ENCODE measurements at regions not wholly inside any gene's neighbourhood (a gene's known extent, or its start where the extent isn't known, plus 50 kb on each side); places are given as distances from the start of the nearest gene placed in this dataset.

DNA sequence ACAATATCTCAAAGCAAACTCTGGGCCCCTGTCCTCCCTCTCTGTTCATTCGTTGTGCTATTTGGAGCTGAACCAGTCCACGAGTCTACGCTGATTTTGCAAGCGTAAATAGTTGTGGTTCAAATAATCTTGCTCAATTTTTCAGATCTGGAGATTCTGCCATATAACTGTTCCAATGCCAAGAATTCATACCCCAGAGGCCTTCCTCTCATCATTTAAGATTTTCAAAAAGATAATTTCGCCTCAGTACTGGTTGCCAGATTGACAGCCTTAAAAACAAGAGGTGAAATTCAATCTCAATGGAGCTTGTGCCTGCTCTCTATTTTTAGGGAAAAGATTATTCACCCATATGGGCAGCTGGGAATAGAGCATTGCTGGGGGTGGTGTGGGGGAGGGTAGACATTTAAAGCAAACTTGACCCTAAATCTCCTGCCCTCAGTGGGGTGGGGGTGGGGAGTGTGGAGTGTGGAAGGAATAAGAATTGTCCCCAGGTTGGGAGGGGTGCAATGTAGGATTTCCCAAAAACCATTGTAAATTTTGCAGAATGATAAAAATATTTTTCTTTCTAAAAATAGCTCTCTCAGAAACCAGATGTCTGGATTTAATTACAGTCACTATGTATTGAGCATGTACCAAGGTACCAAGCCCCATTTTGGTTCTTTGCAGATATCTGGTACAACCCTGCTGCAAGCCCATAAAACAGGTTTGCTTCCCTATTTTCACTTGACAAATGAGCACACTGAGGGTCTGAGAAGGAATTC lies 104.7 kb upstream of the EEPD1 start:
- FAIRE-seq: no peak
- H3K9ac ChIP-seq (ENCODE audit: control insufficient read depth, insufficient read depth, low read length): no peak overlapping the region
- WGBS (ENCODE audit: insufficient coverage, insufficient replicate concordance, low lambda C conversion rate, missing lambda C conversion rate): 77% methylated on average over 5 of the region's 5 CpGs
- no peak overlapping the region for H3K4me3 ChIP-seq
- H3K36me3 ChIP-seq (ENCODE audit: control insufficient read depth in 2 of 2, insufficient read depth in 2 of 2, low read length in 1 of 2): no peaks in the 10 kb centered on the region
- ATAC-seq: no peak
- TF ChIP-seq SMARCA5 (IDR thresholded peaks at IDR 0.05): no peak
- TF ChIP-seq, protein P1, sequence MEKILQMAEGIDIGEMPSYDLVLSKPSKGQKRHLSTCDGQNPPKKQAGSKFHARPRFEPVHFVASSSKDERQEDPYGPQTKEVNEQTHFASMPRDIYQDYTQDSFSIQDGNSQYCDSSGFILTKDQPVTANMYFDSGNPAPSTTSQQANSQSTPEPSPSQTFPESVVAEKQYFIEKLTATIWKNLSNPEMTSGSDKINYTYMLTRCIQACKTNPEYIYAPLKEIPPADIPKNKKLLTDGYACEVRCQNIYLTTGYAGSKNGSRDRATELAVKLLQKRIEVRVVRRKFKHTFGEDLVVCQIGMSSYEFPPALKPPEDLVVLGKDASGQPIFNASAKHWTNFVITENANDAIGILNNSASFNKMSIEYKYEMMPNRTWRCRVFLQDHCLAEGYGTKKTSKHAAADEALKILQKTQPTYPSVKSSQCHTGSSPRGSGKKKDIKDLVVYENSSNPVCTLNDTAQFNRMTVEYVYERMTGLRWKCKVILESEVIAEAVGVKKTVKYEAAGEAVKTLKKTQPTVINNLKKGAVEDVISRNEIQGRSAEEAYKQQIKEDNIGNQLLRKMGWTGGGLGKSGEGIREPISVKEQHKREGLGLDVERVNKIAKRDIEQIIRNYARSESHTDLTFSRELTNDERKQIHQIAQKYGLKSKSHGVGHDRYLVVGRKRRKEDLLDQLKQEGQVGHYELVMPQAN (conservative IDR thresholded peaks at IDR 0.05): no peak
- TF ChIP-seq TBL1XR1 (IDR thresholded peaks at IDR 0.05; ENCODE audit: low read depth, low read length): no peak
- TF ChIP-seq SRF (IDR thresholded peaks at IDR 0.05; ENCODE audit: low read depth in 2 of 2, low read length in 2 of 2): no peak
- TF ChIP-seq EED (IDR thresholded peaks at IDR 0.05; ENCODE audit: low read depth): no peak
- TF ChIP-seq, protein P2, sequence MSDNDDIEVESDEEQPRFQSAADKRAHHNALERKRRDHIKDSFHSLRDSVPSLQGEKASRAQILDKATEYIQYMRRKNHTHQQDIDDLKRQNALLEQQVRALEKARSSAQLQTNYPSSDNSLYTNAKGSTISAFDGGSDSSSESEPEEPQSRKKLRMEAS (IDR thresholded peaks at IDR 0.05; ENCODE audit: low read depth, low read length): no peak
- TF ChIP-seq ZSCAN29 (IDR thresholded peaks at IDR 0.05): no peak
- TF ChIP-seq, protein P3, sequence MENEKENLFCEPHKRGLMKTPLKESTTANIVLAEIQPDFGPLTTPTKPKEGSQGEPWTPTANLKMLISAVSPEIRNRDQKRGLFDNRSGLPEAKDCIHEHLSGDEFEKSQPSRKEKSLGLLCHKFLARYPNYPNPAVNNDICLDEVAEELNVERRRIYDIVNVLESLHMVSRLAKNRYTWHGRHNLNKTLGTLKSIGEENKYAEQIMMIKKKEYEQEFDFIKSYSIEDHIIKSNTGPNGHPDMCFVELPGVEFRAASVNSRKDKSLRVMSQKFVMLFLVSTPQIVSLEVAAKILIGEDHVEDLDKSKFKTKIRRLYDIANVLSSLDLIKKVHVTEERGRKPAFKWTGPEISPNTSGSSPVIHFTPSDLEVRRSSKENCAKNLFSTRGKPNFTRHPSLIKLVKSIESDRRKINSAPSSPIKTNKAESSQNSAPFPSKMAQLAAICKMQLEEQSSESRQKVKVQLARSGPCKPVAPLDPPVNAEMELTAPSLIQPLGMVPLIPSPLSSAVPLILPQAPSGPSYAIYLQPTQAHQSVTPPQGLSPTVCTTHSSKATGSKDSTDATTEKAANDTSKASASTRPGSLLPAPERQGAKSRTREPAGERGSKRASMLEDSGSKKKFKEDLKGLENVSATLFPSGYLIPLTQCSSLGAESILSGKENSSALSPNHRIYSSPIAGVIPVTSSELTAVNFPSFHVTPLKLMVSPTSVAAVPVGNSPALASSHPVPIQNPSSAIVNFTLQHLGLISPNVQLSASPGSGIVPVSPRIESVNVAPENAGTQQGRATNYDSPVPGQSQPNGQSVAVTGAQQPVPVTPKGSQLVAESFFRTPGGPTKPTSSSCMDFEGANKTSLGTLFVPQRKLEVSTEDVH (IDR thresholded peaks at IDR 0.05; ENCODE audit: low read depth, partially characterized antibody): no peak
- no peak for TF ChIP-seq IKZF2 (IDR thresholded peaks at IDR 0.05)
- no peak for TF ChIP-seq FOS (IDR thresholded peaks at IDR 0.05; ENCODE audit: borderline replicate concordance, extremely low read depth, insufficient read length)
- no peak for TF ChIP-seq PML (IDR thresholded peaks at IDR 0.05; ENCODE audit: low read length)
- TF ChIP-seq, protein P4, sequence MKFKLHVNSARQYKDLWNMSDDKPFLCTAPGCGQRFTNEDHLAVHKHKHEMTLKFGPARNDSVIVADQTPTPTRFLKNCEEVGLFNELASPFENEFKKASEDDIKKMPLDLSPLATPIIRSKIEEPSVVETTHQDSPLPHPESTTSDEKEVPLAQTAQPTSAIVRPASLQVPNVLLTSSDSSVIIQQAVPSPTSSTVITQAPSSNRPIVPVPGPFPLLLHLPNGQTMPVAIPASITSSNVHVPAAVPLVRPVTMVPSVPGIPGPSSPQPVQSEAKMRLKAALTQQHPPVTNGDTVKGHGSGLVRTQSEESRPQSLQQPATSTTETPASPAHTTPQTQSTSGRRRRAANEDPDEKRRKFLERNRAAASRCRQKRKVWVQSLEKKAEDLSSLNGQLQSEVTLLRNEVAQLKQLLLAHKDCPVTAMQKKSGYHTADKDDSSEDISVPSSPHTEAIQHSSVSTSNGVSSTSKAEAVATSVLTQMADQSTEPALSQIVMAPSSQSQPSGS (IDR thresholded peaks at IDR 0.05; ENCODE audit: low read length): no peak
- TF ChIP-seq, protein P5, sequence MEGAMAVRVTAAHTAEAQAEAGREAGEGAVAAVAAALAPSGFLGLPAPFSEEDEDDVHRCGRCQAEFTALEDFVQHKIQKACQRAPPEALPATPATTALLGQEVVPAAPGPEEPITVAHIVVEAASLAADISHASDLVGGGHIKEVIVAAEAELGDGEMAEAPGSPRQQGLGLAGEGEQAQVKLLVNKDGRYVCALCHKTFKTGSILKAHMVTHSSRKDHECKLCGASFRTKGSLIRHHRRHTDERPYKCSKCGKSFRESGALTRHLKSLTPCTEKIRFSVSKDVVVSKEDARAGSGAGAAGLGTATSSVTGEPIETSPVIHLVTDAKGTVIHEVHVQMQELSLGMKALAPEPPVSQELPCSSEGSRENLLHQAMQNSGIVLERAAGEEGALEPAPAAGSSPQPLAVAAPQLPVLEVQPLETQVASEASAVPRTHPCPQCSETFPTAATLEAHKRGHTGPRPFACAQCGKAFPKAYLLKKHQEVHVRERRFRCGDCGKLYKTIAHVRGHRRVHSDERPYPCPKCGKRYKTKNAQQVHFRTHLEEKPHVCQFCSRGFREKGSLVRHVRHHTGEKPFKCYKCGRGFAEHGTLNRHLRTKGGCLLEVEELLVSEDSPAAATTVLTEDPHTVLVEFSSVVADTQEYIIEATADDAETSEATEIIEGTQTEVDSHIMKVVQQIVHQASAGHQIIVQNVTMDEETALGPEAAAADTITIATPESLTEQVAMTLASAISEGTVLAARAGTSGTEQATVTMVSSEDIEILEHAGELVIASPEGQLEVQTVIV (IDR thresholded peaks at IDR 0.05; ENCODE audit: borderline replicate concordance, partially characterized antibody): no peak
- TF ChIP-seq NFYB (IDR thresholded peaks at IDR 0.05; ENCODE audit: insufficient read depth, low read depth, low read length): no peak
- no peak for TF ChIP-seq RFX5 (IDR thresholded peaks at IDR 0.05; ENCODE audit: low read depth, low read length)
- H3K4me1 ChIP-seq (ENCODE audit: control insufficient read depth, insufficient read depth, low read length): no peaks in the 10 kb centered on the region
- H2AFZ ChIP-seq (ENCODE audit: control insufficient read depth, low read depth, low read length): peak overlapping the region; percentile 15; the same call in 1 of the 2 replicates
- H3K9me3 ChIP-seq (replicated peaks; ENCODE audit: control insufficient read depth, insufficient read depth, low read length): no peaks in the 10 kb centered on the region
- DNase-seq (ENCODE audit: low read depth, low spot score): no peak
- no peaks in the 10 kb centered on the region for H4K20me1 ChIP-seq (ENCODE audit: control insufficient read depth, insufficient read depth)
- in situ Hi-C loops (cut with MboI): no loop called here
- H3K27ac ChIP-seq (ENCODE audit: control insufficient read depth, insufficient read depth): no peak overlapping the region
- H3K79me2 ChIP-seq (ENCODE audit: control insufficient read depth, insufficient read depth, low read length): no peaks in the 10 kb centered on the region
- ChIA-PET RAD21 (ENCODE audit: unreplicated experiment) (interaction anchor here (0.7 to 1.4 kb wide), 3 partner anchors 18 to 351 kb away, joined by 3 to 4 read pairs (median 3); no protein-coding TSS in a partner anchor), SMC1A (ENCODE audit: uncharacterized antibody, unreplicated experiment) (interaction anchor here (0.8 to 1.3 kb wide), 3 partner anchors 9 to 19 kb away, joined by 3 to 7 read pairs (median 3); no protein-coding TSS in a partner anchor), CTCF (interaction anchor here (0.8 to 0.9 kb wide), 2 partner anchors 9 to 216 kb away, joined by 3 to 4 read pairs; no protein-coding TSS in a partner anchor), POLR2A (interaction anchor here (0.6 kb wide), 1 partner anchor 224 kb away, joined by 7 read pairs; no protein-coding TSS in a partner anchor)
- H3K27me3 ChIP-seq (replicated peaks in 1 of 2; ENCODE audit: control insufficient read depth in 2 of 2, insufficient read depth in 2 of 2, low read length in 1 of 2): no peaks in the 10 kb centered on the region
- peak overlapping the region; percentile 22; the same call in 1 of the 2 replicates for H3K4me2 ChIP-seq (ENCODE audit: control insufficient read depth, insufficient read depth)
- intact Hi-C loops (cut with micrococcal nuclease; ENCODE audit: unreplicated experiment): no loop called here
- no TSS peak for BruUV-seq (replicated peaks)
